Left ventricle myocardium inferior (tissue), 1 donor: ENCODE measurements at regions not wholly inside any gene's neighbourhood (a gene's known extent, or its start where the extent isn't known, plus 50 kb on each side); places are given as distances from the start of the nearest gene placed in this dataset.

Source experiments
- DNase-seq: peaks from one replicate; pipeline ENCODE4 v3.0.0-alpha.2; 2020
- H3K27ac ChIP-seq: fragments of 200-600 bp; replicated peaks from 2 replicates; pipeline ENCODE4 v1.8.0; 2021
- H3K27me3 ChIP-seq: fragments of 200-600 bp; 2 replicates; pipeline ENCODE4 v1.8.0; 2021; ENCODE audit warnings: low read depth
- H3K36me3 ChIP-seq: fragments of 200-600 bp; 2 replicates; pipeline ENCODE4 v1.8.0; 2021
- H3K4me1 ChIP-seq: fragments of 200-600 bp; 2 replicates; pipeline ENCODE4 v1.8.0; 2021
- H3K4me3 ChIP-seq: fragments of 200-600 bp; 2 replicates; pipeline ENCODE4 v1.8.0; 2021; ENCODE audit warnings: mild to moderate bottlenecking, moderate library complexity
- H3K9me3 ChIP-seq: fragments of 200-600 bp; replicated peaks from 2 replicates; pipeline ENCODE4 v1.8.0; 2021
- CTCF ChIP-seq: fragments of 200-600 bp; IDR thresholded peaks from 2 replicates; pipeline ENCODE4 v1.8.0; 2021; ENCODE audit warnings: antibody characterized with exemption, mild to moderate bottlenecking, borderline replicate concordance
- intact Hi-C: fragments of 100-400 bp; cut with micrococcal nuclease; formaldehyde crosslinking; loops from one replicate; pipeline ENCODE4 v1.11.0; 2022
- donor health status: DM: no; HTN: yes; CAD: no; lungs with severe emphysema.

GRCh38 chr6:3624250-3625136 is 127.0 kb downstream of the PXDC1 start:
- H3K27ac ChIP-seq: no peak overlapping the region
- H3K36me3 ChIP-seq: no peaks in the 10 kb centered on the region
- no peak for DNase-seq
- no peaks in the 10 kb centered on the region for H3K9me3 ChIP-seq
- peaks cover 73% of the 10 kb centered on the region for H3K27me3 ChIP-seq
- H3K4me1 ChIP-seq: no peaks in the 10 kb centered on the region
- no peak for TF ChIP-seq CTCF
- intact Hi-C loops: no loop called here
- no peak overlapping the region for H3K4me3 ChIP-seq

- Histone ChIP-seq H3K4me1 (no peaks in the 10 kb centered on the region), H3K4me3 (no peak overlapping the region), H3K27ac (no peak overlapping the region), H3K36me3 (no peaks in the 10 kb centered on the region), H3K9me3 (no peaks in the 10 kb centered on the region), H3K27me3 (peaks cover 76% of the 10 kb centered on the region)
- no peak for TF ChIP-seq CTCF
- intact Hi-C loops: no loop called here
- no peak for DNase-seq
These were observed 127.9 kb downstream of the PXDC1 start for GRCh38 chr6:3623451-3624249.

GRCh38 chr6:3621411-3621810 is 130.1 kb downstream of the PXDC1 start:
- Histone ChIP-seq H3K4me3 (no peak overlapping the region), H3K27me3 (peaks cover 78% of the 10 kb centered on the region), H3K27ac (no peak overlapping the region), H3K9me3 (no peaks in the 10 kb centered on the region), H3K4me1 (no peaks in the 10 kb centered on the region), H3K36me3 (no peaks in the 10 kb centered on the region)
- TF ChIP-seq CTCF: no peak
- intact Hi-C loops: no loop called here
- no peak for DNase-seq

- no peaks in the 10 kb centered on the region for H3K36me3 ChIP-seq
- no peak for DNase-seq
- H3K27ac ChIP-seq: no peak overlapping the region
- H3K9me3 ChIP-seq: no peaks in the 10 kb centered on the region
- intact Hi-C loops: no loop called here
- no peak overlapping the region for H3K4me3 ChIP-seq
- H3K4me1 ChIP-seq: no peaks in the 10 kb centered on the region
- no peak for TF ChIP-seq CTCF
- H3K27me3 ChIP-seq: peaks cover 74% of the 10 kb centered on the region
These were observed 130.6 kb downstream of the PXDC1 start for GRCh38 chr6:3620937-3621336.

- H3K4me1 ChIP-seq: no peaks in the 10 kb centered on the region
- no peak for DNase-seq
- H3K27me3 ChIP-seq: peaks cover 68% of the 10 kb centered on the region
- H3K27ac ChIP-seq: no peak overlapping the region
- no peaks in the 10 kb centered on the region for H3K36me3 ChIP-seq
- no peak for TF ChIP-seq CTCF
- H3K9me3 ChIP-seq: no peaks in the 10 kb centered on the region
- H3K4me3 ChIP-seq: no peak overlapping the region
- intact Hi-C loops: no loop called here
These were observed 131.1 kb downstream of the PXDC1 start for GRCh38 chr6:3620389-3620788.
